ENCODE measurements at regions not wholly inside any gene's neighbourhood (a gene's known extent, or its start where the extent isn't known, plus 50 kb on each side); places are given as distances from the start of the nearest gene placed in this dataset.

GRCh38 chr13:111472559-111473460 lies 152.4 kb downstream of the TEX29 start:
- Histone ChIP-seq H4K20me1 (ENCODE audit: insufficient read depth, low read length) (no peaks in the 10 kb centered on the region), H3K79me2 (ENCODE audit: insufficient read depth, low read length) (no peaks in the 10 kb centered on the region), H3K27ac (ENCODE audit: low read depth in 1 of 2, low read length in 2 of 2) (no peak overlapping the region), H3K4me1 (ENCODE audit: control insufficient read depth in 1 of 2, insufficient read depth in 2 of 2, low read length in 2 of 2) (no peaks in the 10 kb centered on the region), H3K27me3 (ENCODE audit: control insufficient read depth in 2 of 2, insufficient read depth in 2 of 2, low read length in 2 of 2) (no peaks in the 10 kb centered on the region), H3K4me2 (replicated peaks; ENCODE audit: extremely low read depth, low read length, poor library complexity, severe bottlenecking) (no peak overlapping the region), H3K9ac (ENCODE audit: insufficient read depth, low read length, poor library complexity, severe bottlenecking) (no peak overlapping the region), H3K4me3 (replicated peaks in 1 of 3; ENCODE audit: low read depth in 2 of 3, low read length in 3 of 3) (no peak overlapping the region), H2AFZ (ENCODE audit: insufficient read depth, low read depth, low read length, poor library complexity, severe bottlenecking) (no peak overlapping the region), H3K9me3 (replicated peaks in 1 of 2; ENCODE audit: control insufficient read depth in 1 of 2, insufficient read depth in 1 of 2, low read length in 2 of 2) (no peaks in the 10 kb centered on the region), H3K36me3 (replicated peaks in 1 of 2; ENCODE audit: control insufficient read depth in 1 of 2, insufficient read depth in 2 of 2, low read length in 2 of 2) (no peaks in the 10 kb centered on the region)
- intact Hi-C loops (cut with micrococcal nuclease) = no loop called here
- Mint-ChIP-seq H3K27ac (no peak overlapping the region), H3K4me3 (no peak overlapping the region), H3K9me3 (peaks cover 0 to 2% (median 0%) of the 10 kb centered on the region in 7 donors), H3K27me3 (ENCODE audit: low read depth in 3 of 3) (peaks cover 0 to 6% (median 3%) of the 10 kb centered on the region in 3 donors), H3K36me3 (no peaks in the 10 kb centered on the region), H3K4me1 (no peaks in the 10 kb centered on the region)
- TF ChIP-seq CTCF (IDR thresholded peaks at IDR 0.05) = no peak
- no peak for DNase-seq
- 79% methylated on average over 17 of the region's 19 CpGs for WGBS (ENCODE audit: insufficient coverage)

DNA sequence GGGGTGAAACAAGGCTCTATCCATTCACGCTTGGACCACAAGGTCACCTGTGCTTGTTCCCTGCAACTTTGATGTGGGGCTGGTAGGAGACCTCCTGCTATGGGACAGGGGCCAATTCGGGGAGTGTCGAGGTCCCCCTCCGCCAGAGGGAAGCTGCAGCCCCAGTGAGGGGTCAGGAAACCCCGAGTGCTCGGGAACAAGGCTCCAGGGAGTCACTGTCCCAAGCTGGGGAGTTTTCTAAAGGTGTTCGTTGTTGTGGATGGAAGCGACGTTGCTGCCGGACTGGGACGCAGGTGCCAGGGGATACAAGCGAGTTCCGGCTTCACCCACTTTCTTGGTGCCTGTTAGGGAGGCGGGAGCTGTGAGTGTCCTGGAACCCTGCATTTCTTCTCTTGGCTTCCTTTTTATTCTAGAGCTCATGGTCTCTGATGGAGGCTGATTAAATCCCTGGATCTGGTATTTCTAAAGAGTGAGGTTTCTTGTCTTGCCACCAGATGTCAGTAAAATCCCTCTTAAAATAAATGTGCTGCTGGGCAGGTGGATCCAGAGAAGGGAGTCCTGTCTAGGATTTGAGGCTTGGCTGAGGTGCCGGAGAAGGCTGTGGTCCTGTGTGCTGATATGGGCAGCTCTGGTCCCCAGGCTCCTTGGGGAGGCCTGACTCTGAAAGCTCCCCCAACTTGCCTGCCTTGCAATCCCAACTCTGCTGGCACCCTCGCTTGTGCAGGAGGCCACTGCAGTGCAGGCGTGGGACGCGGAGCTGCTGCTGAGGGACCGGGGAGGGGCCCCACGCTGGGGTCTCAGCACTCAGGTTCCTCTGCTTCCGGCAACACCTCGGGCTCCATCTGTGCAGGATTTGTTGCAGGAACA lies 153.9 kb downstream of the TEX29 start:
- H4K20me1 ChIP-seq (ENCODE audit: insufficient read depth, low read length) = no peaks in the 10 kb centered on the region
- H2AFZ ChIP-seq (ENCODE audit: insufficient read depth, low read depth, low read length, poor library complexity, severe bottlenecking) = no peak overlapping the region
- 71% methylated on average over 21 of the region's 23 CpGs for WGBS (ENCODE audit: insufficient coverage)
- no peaks in the 10 kb centered on the region for H3K27me3 ChIP-seq (ENCODE audit: control insufficient read depth in 2 of 2, insufficient read depth in 2 of 2, low read length in 2 of 2)
- H3K9me3 ChIP-seq (replicated peaks in 1 of 2; ENCODE audit: control insufficient read depth in 1 of 2, insufficient read depth in 1 of 2, low read length in 2 of 2) = no peaks in the 10 kb centered on the region
- H3K36me3 Mint-ChIP-seq = no peaks in the 10 kb centered on the region
- H3K4me1 ChIP-seq (ENCODE audit: control insufficient read depth in 1 of 2, insufficient read depth in 2 of 2, low read length in 2 of 2) = no peaks in the 10 kb centered on the region
- H3K4me3 ChIP-seq (replicated peaks in 1 of 3; ENCODE audit: low read depth in 2 of 3, low read length in 3 of 3) = no peak overlapping the region
- peaks cover 0 to 2% (median 0%) of the 10 kb centered on the region in 7 donors for H3K9me3 Mint-ChIP-seq
- H3K9ac ChIP-seq (ENCODE audit: insufficient read depth, low read length, poor library complexity, severe bottlenecking) = no peak overlapping the region
- no peak for DNase-seq
- intact Hi-C loops (cut with micrococcal nuclease) = no loop called here
- no peak overlapping the region for H3K27ac Mint-ChIP-seq
- H3K4me3 Mint-ChIP-seq = no peak overlapping the region
- H3K27ac ChIP-seq (ENCODE audit: low read depth in 1 of 2, low read length in 2 of 2) = no peak overlapping the region
- H3K4me1 Mint-ChIP-seq = no peaks in the 10 kb centered on the region
- no peaks in the 10 kb centered on the region for H3K79me2 ChIP-seq (ENCODE audit: insufficient read depth, low read length)
- no peak for TF ChIP-seq CTCF (IDR thresholded peaks at IDR 0.05)
- no peaks in the 10 kb centered on the region for H3K36me3 ChIP-seq (replicated peaks in 1 of 2; ENCODE audit: control insufficient read depth in 1 of 2, insufficient read depth in 2 of 2, low read length in 2 of 2)
- H3K4me2 ChIP-seq (replicated peaks; ENCODE audit: extremely low read depth, low read length, poor library complexity, severe bottlenecking) = no peak overlapping the region
- peaks cover 0 to 5% (median 3%) of the 10 kb centered on the region in 3 donors for H3K27me3 Mint-ChIP-seq (ENCODE audit: low read depth in 3 of 3)

Measured in CD14-positive monocyte (primary cell).